ENCODE measurements at regions not wholly inside any gene's neighbourhood (a gene's known extent, or its start where the extent isn't known, plus 50 kb on each side); places are given as distances from the start of the nearest gene placed in this dataset.

- TF ChIP-seq CTCF (conservative IDR thresholded peaks at IDR 0.05; ENCODE audit: low read depth, low read length): no peak
- TF ChIP-seq USF2 (IDR thresholded peaks at IDR 0.05; ENCODE audit: low read depth, low read length): no peak
- no peak for TF ChIP-seq RAD21 (IDR thresholded peaks at IDR 0.05; ENCODE audit: low read length)
- no peak for TF ChIP-seq POLR2A (IDR thresholded peaks at IDR 0.05; ENCODE audit: low read depth, low read length)
- no peak for TF ChIP-seq SMC3 (IDR thresholded peaks at IDR 0.05; ENCODE audit: low read depth, low read length)
- TF ChIP-seq MAFK (IDR thresholded peaks at IDR 0.05; ENCODE audit: low read depth, low read length): no peak
These were observed 588.3 kb upstream of the PBX1 start for GRCh38 chr1:163970699-163971098.

Measured in IMR-90 (cell line).